ENCODE measurements at regions not wholly inside any gene's neighbourhood (a gene's known extent, or its start where the extent isn't known, plus 50 kb on each side); places are given as distances from the start of the nearest gene placed in this dataset.

DNA sequence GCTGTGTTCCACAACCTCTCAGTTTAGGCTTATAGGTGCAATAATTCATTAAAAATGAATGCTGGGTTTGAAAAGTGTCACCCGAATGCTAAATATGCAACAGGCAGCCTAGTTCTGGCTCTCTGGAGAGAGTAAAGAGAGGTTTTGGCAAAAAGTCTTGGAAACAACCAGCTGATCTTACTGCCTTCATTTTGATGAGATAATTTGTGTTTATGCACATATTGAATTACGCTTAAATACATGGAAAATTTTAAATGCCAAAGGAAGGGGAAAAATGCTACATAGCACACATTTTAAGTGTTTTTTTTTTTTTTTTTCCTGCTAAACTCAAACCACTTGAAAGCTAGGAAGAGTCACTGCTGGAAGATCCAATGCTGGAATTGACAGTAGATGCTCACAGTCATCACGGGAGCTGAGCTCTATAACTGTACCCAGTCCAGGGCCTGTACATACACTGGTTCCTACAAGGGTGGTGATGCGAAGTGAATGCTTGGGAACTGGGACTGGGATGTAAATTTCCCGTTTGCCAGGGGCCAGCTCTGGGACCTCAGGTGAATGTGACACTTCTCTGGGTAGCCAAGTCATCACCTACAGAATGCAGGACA lies 151.5 kb downstream of the PFKFB3 start:
- no peak overlapping the region for H3K4me3 ChIP-seq (replicated peaks in 1 of 2; ENCODE audit: low read depth in 2 of 2, low read length in 2 of 2)
- TF ChIP-seq, protein P1, sequence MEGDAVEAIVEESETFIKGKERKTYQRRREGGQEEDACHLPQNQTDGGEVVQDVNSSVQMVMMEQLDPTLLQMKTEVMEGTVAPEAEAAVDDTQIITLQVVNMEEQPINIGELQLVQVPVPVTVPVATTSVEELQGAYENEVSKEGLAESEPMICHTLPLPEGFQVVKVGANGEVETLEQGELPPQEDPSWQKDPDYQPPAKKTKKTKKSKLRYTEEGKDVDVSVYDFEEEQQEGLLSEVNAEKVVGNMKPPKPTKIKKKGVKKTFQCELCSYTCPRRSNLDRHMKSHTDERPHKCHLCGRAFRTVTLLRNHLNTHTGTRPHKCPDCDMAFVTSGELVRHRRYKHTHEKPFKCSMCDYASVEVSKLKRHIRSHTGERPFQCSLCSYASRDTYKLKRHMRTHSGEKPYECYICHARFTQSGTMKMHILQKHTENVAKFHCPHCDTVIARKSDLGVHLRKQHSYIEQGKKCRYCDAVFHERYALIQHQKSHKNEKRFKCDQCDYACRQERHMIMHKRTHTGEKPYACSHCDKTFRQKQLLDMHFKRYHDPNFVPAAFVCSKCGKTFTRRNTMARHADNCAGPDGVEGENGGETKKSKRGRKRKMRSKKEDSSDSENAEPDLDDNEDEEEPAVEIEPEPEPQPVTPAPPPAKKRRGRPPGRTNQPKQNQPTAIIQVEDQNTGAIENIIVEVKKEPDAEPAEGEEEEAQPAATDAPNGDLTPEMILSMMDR (IDR thresholded peaks at IDR 0.05; ENCODE audit: low read depth, low read length): no peak
- no peak for DNase-seq (ENCODE audit: low read depth in 2 of 2)

DNA sequence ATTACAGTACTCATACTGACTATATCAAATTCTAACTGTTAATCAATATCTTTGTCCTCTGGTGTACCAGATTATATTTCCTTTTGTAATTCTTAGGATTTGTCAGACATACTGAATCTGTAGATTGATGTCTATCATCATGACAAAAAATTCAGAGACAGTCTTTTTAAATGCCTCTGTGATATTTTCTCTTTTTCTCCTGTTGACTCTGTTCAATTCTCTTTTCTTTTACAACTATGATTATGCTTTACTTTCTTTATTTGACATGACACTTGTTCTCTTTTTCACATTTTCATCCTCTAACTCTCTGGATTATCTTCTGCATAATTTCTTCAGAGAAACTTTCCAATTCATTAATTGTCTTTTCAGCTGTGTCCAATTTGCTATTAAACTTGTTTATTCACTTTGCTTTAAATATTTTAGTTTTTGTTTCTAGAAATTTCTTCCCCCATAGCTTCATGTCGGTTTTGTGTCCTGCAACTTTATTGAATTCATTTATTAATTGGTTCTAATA lies 153.6 kb downstream of the PFKFB3 start:
- no peak for DNase-seq (ENCODE audit: low read depth in 2 of 2)
- H3K4me3 ChIP-seq (replicated peaks in 1 of 2; ENCODE audit: low read depth in 2 of 2, low read length in 2 of 2): no peak overlapping the region
- TF ChIP-seq, protein P1 (IDR thresholded peaks at IDR 0.05; ENCODE audit: low read depth, low read length): no peak

DNA sequence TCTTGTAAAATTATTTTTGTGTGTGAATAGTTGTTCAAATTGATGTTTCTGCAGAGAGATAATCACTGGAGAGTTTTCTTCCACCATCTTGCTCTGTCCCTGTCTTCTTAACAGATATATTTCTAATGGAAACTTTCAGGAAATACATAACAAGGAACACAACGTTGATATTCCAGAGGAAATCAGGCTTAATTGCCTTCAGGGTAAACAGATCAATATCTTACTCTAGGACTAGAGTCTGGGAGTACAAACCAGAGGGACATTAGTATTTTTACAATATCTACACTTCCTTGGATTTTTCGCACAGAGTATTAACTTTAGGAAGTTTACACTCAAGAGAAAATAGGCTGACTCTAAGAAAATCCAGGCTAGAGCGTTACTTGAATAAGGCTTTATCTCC lies 159.1 kb downstream of the PFKFB3 start:
- TF ChIP-seq, protein P1 (IDR thresholded peaks at IDR 0.05; ENCODE audit: low read depth, low read length): no peak
- no peak for DNase-seq (ENCODE audit: low read depth in 2 of 2)
- no peak overlapping the region for H3K4me3 ChIP-seq (replicated peaks in 1 of 2; ENCODE audit: low read depth in 2 of 2, low read length in 2 of 2)

DNA sequence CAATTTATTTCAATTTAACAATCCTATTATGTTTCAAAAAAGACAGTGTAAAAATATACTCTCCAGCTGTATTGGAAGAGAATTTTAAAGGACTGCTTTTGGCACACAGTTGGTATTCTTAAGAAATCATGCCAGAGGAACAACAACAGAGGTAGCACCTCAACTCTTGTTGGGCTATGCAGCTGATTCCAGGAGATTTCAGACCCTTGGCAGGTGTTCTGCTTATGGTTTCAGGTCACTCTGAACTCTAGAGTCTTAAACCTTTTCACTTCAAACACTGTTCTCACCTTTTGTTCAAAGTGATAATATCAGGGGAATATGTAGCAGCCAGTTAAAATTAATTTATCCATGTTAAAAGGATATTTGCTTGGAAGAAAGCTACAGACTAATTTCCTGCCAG lies 160.1 kb downstream of the PFKFB3 start:
- no peak for DNase-seq (ENCODE audit: low read depth in 2 of 2)
- no peak overlapping the region for H3K4me3 ChIP-seq (replicated peaks in 1 of 2; ENCODE audit: low read depth in 2 of 2, low read length in 2 of 2)
- TF ChIP-seq, protein P1 (IDR thresholded peaks at IDR 0.05; ENCODE audit: low read depth, low read length): no peak

DNA sequence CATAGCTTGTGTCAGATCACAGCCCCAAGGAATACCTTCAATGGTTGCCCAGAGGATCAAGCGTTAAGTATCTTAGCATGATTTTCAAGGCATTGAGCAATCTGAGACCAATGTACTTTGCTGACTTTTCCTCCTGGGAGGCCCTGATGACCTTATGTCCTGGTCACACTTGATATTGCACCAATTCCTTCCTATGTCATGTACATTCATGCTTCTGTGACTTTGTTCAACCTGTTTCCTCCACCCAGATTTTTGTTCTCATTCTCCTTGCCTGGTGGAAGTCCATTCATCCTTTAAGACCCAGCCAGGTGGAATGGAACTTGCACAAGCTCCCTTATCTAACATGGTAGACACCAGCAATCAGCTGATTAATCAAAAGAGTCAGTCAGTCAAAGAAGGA lies 160.8 kb downstream of the PFKFB3 start:
- no peak overlapping the region for H3K4me3 ChIP-seq (replicated peaks in 1 of 2; ENCODE audit: low read depth in 2 of 2, low read length in 2 of 2)
- TF ChIP-seq, protein P1 (IDR thresholded peaks at IDR 0.05; ENCODE audit: low read depth, low read length): no peak
- DNase-seq (ENCODE audit: low read depth in 2 of 2): no peak

DNA sequence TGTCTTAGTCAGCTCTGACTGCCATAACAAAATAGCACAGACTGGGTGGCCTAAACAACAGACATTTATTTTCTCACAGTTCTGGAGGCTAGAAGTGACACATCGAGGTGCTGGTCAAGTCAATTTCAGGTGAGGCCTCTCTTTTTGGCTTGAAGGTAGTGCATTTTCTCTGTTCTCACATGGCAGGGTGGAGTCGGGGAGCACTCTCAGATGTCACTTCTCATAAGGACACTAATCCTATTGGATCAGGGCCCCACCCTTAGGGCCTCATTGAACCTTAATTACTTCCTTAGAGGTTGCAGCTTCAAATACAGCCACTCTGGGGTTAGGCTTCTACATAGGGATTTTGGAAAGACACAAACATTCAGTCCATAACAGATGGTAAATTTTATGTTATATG lies 161.6 kb downstream of the PFKFB3 start:
- DNase-seq (ENCODE audit: low read depth in 2 of 2): no peak
- TF ChIP-seq, protein P1 (IDR thresholded peaks at IDR 0.05; ENCODE audit: low read depth, low read length): no peak

DNA sequence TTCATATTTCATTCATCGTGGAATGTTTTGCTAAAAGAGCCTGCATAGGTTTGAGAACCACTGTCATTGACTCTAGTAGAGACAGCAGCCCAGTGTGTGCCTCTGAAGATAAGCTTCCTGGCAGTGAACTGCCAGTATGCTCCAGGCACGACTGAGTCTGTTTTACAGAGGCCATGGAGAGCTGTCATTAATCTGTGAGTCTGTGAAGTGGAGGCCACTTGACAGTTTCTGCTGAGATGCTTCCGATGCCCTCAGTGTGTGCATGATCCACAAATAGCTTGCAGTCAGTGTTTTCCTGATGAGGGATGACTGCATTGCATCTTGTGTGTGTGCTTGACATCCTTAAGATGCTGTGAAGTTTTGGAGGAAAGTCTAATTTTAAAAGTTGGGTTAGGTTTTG lies 162.2 kb downstream of the PFKFB3 start:
- TF ChIP-seq, protein P1 (IDR thresholded peaks at IDR 0.05; ENCODE audit: low read depth, low read length): no peak
- no peak overlapping the region for H3K4me3 ChIP-seq (replicated peaks in 1 of 2; ENCODE audit: low read depth in 2 of 2, low read length in 2 of 2)
- DNase-seq (ENCODE audit: low read depth in 2 of 2): no peak

More for the DNA sequence above, 161.6 kb downstream of the PFKFB3 start:
- H3K4me3 ChIP-seq (replicated peaks in 1 of 2; ENCODE audit: low read depth in 2 of 2, low read length in 2 of 2): no peak overlapping the region
